ENCODE measurements at regions not wholly inside any gene's neighbourhood (a gene's known extent, or its start where the extent isn't known, plus 50 kb on each side); places are given as distances from the start of the nearest gene placed in this dataset.

DNA sequence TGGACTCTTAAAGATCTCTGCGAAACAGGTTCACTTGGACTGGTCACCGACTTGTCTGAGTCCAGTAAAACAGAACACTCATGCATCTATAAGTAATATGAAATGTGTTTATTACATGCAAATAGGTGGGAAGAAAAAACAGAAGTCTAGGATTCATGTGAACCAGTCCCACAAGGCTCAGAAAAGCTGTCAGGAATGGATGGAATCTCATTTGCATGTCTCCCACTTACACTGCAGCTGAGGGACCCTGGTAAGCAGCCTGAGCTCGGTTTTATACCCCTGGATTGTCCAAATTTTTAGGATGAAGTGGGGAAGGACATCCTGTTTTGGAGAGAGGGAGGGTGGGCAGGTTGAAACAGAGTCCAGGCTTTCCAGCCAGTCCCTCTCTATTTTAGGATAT lies 1545.1 kb upstream of the PCDH20 start:
- H3K9me3 ChIP-seq (ENCODE audit: control insufficient read depth, insufficient read depth, low read length) = no peaks in the 10 kb centered on the region
- no peak for DNase-seq
- H2AK9ac ChIP-seq (replicated peaks; ENCODE audit: low read depth, low read length, poor library complexity) = no peak overlapping the region
- ATAC-seq (ENCODE audit: low read depth) = no peak
- H3K27me3 ChIP-seq (ENCODE audit: control insufficient read depth, insufficient read depth, low read length) = no peaks in the 10 kb centered on the region
- no peaks in the 10 kb centered on the region for H3K79me1 ChIP-seq (ENCODE audit: low read depth in 1 of 2, low read length in 2 of 2)
- no TSS peak for BruUV-seq (replicated peaks)
- no peak overlapping the region for H3K4me2 ChIP-seq (ENCODE audit: low read depth, low read length)
- no peak overlapping the region for H3K27ac ChIP-seq (ENCODE audit: insufficient read depth, low read length)
- no peak overlapping the region for H2BK120ac ChIP-seq (ENCODE audit: low read depth, low read length)
- no peak overlapping the region for H3K56ac ChIP-seq (ENCODE audit: extremely low read depth, insufficient read depth, low read length)
- no peak overlapping the region for H3K14ac ChIP-seq (replicated peaks; ENCODE audit: low read depth, low read length)
- H3K23ac ChIP-seq (ENCODE audit: low read depth, low read length) = no peak overlapping the region
- no peak overlapping the region for H4K5ac ChIP-seq (ENCODE audit: low read depth, low read length)
- dilution Hi-C loops (cut with HindIII; ENCODE audit: low sequenced_read_pairs, unreplicated experiment) (no loop called here), in situ Hi-C loops (cut with MboI; ENCODE audit: low sequenced_read_pairs) (no loop called here), intact Hi-C loops (cut with micrococcal nuclease) (no loop called here)
- H2AK5ac ChIP-seq (ENCODE audit: low read depth, low read length) = no peak overlapping the region
- H4K91ac ChIP-seq (ENCODE audit: insufficient read depth, low read depth, low read length) = no peak overlapping the region
- H3K4me3 ChIP-seq (ENCODE audit: insufficient read depth, low read depth, low read length) = no peak overlapping the region
- no peak overlapping the region for H3K9ac ChIP-seq (ENCODE audit: low read depth, low read length)
- TF ChIP-seq BHLHE40 (IDR thresholded peaks at IDR 0.05; ENCODE audit: low read depth, low read length) (no peak), MAZ (IDR thresholded peaks at IDR 0.05; ENCODE audit: borderline replicate concordance, low read depth, low read length) (no peak), MXI1 (IDR thresholded peaks at IDR 0.05; ENCODE audit: borderline replicate concordance, low read depth, low read length) (no peak), RAD21 (IDR thresholded peaks at IDR 0.05; ENCODE audit: low read length) (no peak), RFX5 (IDR thresholded peaks at IDR 0.05; ENCODE audit: low read depth, low read length) (no peak)
- TF ChIP-seq, protein P1, sequence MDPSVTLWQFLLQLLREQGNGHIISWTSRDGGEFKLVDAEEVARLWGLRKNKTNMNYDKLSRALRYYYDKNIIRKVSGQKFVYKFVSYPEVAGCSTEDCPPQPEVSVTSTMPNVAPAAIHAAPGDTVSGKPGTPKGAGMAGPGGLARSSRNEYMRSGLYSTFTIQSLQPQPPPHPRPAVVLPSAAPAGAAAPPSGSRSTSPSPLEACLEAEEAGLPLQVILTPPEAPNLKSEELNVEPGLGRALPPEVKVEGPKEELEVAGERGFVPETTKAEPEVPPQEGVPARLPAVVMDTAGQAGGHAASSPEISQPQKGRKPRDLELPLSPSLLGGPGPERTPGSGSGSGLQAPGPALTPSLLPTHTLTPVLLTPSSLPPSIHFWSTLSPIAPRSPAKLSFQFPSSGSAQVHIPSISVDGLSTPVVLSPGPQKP (IDR thresholded peaks at IDR 0.05; ENCODE audit: borderline replicate concordance, low read depth, low read length) = no peak
- TF ChIP-seq, protein P2, sequence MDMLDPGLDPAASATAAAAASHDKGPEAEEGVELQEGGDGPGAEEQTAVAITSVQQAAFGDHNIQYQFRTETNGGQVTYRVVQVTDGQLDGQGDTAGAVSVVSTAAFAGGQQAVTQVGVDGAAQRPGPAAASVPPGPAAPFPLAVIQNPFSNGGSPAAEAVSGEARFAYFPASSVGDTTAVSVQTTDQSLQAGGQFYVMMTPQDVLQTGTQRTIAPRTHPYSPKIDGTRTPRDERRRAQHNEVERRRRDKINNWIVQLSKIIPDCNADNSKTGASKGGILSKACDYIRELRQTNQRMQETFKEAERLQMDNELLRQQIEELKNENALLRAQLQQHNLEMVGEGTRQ (IDR thresholded peaks at IDR 0.05; ENCODE audit: low read depth, low read length) = no peak
- H4K8ac ChIP-seq (ENCODE audit: low read depth in 2 of 2, low read length in 2 of 2) = no peak overlapping the region
- ChIA-PET CTCF (no interaction called here), POLR2A (ENCODE audit: unreplicated experiment) (no interaction called here)
- no peak overlapping the region for H3K18ac ChIP-seq (ENCODE audit: low read depth, low read length)
- H2AFZ ChIP-seq (replicated peaks; ENCODE audit: low read length, poor library complexity) = no peak overlapping the region
- H2BK15ac ChIP-seq (ENCODE audit: low read depth, low read length) = no peak overlapping the region
- H3K36me3 ChIP-seq (ENCODE audit: control insufficient read depth, insufficient read depth, low read length) = no peaks in the 10 kb centered on the region
- no peaks in the 10 kb centered on the region for H4K20me1 ChIP-seq (ENCODE audit: insufficient read depth, low read length)
- WGBS, 2 experiments (ENCODE audit: extremely low coverage in 2 of 2, insufficient read length in 1 of 2) = no CpG with 5 or more reads among the region's 3 CpGs
- no peak overlapping the region for H2BK20ac ChIP-seq (ENCODE audit: low read depth, low read length)
- H3K4me1 ChIP-seq (ENCODE audit: control insufficient read depth, insufficient read depth, low read length) = no peaks in the 10 kb centered on the region
- H3K4ac ChIP-seq (ENCODE audit: low read depth, low read length) = no peak overlapping the region
- H3K9me1 ChIP-seq (ENCODE audit: insufficient read depth, low read length) = no peaks in the 10 kb centered on the region
- H2BK5ac ChIP-seq (ENCODE audit: low read depth, low read length, poor library complexity, severe bottlenecking) = no peak overlapping the region
